SKM-1 (cell line): ENCODE measurements at regions not wholly inside any gene's neighbourhood (a gene's known extent, or its start where the extent isn't known, plus 50 kb on each side); places are given as distances from the start of the nearest gene placed in this dataset.

ENCODE experiments used
- DNase-seq: peaks from one replicate; lab custom pipeline; 2025; ENCODE audit not compliant: unreplicated experiment; lab: John Stamatoyannopoulos, UW

DNA sequence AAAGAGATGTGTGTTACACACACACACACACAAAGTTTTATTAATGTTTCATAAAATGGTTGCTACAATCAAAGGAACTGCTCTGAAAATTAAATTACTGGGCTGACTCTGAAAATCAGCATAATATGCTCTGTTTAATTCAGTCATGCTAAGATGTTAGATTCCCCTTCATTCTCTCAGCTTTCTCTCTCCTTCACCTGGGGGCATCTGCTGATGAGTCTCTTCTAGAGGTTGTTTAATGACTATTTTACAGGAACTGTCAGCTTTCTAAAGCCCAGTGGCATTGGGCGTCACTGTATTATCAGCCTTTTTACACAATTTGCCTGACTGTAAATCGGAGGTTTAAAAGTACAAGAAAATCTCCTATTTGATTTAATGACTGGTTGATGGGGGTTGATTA is 559.7 kb upstream of the POU3F2 start:
- DNase-seq = no peak

DNA sequence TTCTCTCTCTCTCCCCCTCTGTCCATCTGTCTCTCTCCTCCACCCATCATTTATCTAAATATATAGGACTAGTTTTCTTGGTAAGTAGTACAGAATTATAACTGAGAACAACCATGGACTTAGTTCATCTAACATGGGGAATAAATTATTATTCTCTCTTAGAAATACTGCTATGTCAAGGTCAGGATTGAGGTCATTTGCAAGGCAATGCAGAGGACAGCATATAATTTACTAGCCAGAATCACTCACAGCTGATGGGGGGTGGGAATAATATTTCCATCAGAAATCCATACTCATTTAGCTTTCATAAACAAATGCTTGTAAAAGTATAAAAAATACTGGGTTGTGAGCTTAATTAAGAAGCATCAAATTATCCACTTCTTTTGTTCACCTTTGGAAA is 553.9 kb upstream of the POU3F2 start:
- no peak for DNase-seq

DNA sequence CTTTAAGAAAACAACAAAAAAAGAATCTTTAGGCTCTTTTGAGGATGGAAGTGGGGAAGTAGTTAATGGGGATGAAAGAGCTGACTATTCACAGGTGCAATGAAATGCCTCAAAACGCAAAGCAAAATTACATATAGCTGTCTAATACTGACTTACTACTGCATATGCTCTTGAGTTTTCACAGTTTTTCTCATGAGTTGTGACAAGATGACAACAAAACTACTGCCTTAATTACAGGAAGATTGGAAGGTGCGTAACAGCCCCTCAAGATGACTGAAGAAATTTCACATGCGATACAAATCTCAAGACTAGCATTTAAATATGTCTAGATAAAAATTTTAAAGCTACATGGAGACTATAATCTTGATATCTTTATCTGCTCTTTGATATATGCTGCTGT is 547.8 kb upstream of the POU3F2 start:
- DNase-seq = no peak

DNA sequence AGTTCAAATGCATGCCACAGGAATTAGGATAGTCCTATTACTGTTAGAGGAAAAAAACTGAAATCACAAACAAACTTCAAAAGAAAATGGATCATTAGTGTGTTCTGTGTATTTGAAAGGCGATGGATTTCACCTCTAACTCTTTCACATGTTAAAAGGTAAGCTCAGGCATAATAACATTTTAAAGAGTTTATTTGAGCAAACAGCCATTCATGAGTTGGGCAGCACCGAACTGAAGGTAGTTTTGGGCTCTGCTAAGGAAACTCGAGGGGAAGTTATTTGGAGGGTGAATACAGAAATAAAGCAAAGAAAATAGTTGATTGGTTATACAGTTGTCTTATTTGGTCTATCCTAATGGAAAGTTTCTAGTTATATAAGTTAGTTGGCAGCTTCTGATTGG is 546.5 kb upstream of the POU3F2 start:
- no peak for DNase-seq

DNA sequence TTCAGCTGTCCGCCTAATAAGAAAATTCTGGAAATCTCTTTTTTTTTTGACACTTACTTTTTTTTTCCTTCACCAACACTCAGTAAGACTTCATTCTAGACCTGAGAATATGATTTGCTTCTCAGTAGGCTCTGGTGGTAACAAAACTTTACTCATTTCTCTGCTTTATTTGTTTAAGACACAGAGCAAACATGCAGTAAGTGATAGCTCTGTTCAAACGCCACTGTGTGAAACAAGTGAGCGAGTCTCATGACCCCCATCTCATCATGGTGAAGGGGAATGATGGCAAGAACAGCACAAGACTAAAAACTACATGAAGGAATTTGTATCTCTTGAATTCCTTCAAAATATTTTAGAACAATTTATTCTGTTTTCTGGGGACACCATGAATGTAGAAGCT is 541.6 kb upstream of the POU3F2 start:
- DNase-seq = no peak

DNA sequence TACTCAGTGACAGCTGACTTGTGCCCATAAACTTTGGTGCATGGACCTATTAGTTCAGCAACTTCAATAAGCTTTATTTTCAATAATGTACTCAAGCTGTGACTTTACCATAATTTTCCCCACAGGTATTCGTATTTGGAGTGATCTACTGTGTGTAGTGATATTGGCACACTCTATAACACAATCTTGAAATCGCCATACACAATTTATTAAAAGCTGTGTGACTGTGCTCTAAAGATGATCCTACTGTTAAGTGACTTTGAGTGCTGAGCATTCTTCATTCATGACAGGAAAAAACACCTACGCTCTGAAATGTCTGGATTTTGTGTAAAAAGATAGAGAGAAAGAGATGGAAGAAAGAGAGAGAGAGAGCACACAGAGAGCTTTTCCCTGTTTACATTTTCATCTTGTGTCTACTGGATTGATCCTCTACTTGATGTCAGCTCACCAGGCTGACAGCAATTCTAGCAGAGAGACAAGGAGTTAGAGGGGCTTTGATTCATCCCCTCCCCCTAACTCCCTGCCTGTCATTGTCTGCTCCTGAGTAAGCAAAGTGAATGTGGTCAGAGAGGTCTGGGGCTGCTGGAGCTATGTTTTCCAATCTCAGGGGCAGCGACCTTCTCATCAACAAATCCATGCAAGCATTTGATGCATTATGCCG is 538.7 kb upstream of the POU3F2 start:
- no peak for DNase-seq

DNA sequence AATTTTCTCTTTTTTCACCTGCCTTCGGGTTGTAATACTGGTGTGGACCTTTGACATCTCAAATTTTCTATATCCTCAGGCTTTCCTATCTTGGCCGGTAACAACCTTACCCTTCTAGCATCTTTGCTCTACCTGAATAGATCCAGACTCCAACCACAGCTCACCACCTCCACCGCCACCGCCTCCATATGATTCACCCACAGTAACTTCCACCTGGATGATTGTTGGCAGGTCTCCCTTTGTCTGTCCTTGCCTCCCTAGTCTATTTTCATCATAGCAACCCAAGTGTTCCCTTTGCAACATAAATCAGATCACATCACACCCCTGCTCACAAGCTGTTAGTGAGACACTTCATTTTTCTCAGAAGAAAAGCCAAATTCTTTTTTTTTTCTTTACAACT is 525.8 kb upstream of the POU3F2 start:
- DNase-seq = no peak

DNA sequence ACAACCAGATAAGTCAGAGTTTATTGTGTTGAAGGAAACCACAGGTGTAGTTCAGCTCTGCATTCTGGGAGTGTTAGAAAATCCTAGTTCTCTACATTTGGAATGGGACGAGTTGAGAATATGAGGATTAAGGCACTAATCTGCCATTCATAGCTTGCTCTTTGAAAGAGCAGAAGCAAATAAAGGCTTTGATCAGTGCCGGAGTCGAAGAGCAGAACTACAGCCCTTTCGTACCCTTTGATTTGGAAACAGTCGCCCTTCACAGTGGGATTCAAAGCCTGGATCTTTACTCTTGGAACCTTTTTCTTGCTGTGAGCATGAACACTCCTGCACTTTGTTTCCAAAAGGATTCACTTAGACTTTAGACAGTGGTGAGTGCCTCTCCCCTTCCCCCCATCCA is 523.9 kb upstream of the POU3F2 start:
- no peak for DNase-seq

DNA sequence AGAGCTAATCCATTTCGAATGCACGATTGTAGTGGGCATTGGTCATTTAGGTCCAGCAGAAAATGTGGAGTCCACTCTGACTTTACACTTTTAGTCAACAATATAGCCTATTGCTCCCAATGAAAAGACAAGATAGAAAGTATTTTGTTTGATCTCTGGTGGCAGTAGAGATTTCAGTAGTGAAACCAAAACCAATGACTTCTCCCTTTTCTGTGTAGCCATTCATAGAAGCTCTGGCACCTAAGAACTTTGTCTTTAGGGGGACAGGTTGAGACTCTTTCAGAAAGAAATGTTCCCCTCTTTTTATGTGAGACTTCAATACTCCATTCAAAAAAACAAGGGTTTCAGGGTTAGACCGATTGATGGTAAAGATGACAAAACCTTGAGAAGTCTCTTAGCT is 510.8 kb upstream of the POU3F2 start:
- DNase-seq = no peak

DNA sequence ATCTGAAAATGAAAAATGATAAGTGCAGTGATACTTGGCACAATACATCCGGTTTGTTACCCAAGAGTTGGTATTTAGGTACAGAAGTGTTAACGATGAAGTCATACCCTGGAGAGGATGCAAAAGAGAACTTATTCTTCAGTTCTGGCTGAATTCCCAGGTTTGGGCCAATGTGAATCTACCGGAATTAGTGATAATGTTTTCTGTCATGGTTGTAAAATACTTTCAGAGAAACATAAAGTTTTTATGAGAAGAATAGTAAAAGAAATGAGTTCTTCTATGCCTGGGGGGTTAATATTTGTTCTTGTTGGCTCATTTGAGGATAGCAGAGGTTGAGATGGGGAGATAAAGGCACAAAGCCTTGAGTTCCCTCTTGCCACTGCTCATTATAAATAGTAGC is 509.9 kb upstream of the POU3F2 start:
- no peak for DNase-seq

DNA sequence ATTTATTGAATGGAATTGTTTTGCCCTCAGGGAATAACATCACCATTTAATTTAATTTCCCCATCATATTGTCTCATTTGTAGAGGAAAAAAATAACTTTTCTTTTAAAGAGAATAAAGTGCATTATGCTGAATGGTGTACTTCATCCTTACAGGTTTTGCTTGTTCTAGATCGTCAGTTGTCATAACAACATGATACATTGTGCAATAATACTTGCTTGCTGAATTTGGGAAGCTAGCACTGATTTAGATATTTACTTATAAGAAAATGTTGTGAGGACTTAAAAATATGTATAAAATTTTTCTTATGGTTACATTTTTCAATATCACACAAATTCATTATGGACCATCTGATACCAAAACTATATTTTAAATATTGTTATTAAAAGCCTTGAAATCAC is 509.0 kb upstream of the POU3F2 start:
- no peak for DNase-seq

DNA sequence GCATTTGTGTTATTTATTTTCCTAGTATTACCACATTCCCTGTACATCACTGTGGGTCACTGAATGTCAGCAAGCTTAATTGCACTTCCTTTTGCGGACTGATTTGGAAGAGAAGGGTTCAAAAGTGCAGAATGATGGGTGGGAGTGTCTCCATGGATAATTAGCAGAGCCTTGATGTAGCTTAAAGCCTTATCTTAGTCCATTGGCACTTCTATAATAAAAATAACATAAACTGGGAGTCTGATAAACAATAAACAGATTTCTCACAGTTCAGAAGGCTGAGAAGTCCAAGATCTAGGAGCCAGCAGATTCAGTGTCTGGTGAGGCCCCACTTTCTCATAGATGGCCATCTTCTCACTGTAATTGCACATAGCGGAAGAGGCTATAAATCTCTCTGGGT is 501.1 kb upstream of the POU3F2 start:
- no peak for DNase-seq

DNA sequence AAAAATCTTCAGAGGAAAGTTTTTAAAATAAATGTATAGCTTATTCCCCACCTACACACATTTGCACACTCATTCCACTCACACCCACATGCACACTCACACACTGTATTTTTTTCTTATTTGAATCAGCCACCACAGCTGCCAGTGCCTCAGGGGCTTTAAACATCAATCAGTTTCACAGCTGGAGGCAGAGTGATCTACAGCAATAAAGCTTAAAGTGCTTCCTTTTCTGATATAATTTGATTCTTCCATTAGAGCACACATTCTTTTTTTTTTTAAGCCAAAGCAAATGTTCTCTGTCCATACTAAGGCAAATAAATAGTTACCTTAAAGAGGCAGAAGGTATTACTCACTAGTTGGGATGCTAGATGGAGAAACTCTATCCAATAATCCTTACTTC is 498.8 kb upstream of the POU3F2 start:
- no peak for DNase-seq

DNA sequence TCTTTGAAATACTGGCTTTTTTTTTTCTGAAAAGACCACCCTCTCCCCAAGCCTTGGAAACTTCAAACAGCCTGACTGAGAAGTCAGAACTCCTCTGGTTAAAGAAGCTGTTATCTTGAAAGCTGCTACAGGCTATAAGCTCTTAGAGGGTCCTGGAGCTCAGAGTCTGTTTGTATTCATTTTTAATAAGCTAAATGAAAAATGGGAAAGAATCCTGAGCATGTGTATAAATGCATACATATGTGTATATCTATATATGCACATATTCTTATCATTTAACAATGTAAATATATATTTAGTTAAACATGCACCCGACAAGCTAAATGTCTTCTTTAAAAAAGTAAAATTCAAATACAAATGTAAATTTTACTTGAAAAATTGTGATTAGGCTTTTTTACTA is 494.9 kb upstream of the POU3F2 start:
- no peak for DNase-seq

DNA sequence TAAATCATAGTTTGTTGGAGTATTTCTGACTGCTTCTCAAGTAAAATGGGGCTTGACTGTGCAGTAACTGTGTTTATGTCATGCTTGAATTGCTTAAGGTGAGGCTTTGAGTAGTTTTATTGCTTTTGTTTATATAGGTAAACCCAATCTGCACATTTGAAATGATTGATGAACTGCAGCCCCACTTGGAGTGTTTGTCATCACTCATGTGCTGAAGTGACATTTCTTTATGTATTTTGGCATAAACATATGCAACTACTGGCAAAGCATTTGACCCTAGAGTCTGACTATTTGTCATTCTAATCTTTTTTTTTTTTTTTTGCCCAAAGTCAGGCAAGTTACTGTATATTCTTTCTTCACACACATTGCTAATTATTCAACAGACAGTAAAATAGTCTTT is 491.4 kb upstream of the POU3F2 start:
- no peak for DNase-seq

DNA sequence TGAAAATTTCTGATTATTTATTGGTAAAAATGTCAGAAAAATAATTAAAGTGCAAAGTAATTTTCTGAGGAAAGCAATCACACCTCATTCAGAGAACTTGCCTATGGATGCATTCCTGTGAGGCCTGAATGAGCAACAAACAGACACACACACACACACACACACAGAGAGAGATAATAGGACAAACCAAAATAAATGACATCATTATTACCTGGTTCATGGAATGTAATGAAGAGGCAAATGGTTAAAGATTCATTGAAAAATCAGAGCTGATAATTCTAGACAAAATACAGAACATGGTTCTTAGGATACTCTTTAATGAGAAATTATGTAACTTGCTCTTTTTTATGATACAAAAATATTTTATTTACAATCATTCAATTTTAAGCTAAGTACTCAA is 490.6 kb upstream of the POU3F2 start:
- no peak for DNase-seq

DNA sequence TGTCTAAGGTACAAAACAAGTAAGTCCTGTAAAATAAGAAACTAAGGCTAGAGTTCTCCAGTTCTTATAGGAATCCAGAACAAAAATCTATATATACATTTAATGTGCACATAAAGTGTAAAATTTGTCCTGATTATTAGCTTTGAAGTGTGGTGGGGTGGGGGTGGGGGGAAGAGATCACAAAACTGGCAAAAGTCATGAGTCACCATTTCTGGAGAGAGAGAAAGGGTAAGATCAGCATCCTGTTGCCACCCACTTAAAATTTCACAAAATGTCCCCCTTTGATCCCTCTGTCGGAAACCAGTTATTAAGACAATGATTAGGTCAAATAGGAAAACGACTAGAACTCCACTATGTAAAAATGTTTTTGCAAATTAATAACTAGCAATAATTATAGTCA is 482.0 kb upstream of the POU3F2 start:
- no peak for DNase-seq

DNA sequence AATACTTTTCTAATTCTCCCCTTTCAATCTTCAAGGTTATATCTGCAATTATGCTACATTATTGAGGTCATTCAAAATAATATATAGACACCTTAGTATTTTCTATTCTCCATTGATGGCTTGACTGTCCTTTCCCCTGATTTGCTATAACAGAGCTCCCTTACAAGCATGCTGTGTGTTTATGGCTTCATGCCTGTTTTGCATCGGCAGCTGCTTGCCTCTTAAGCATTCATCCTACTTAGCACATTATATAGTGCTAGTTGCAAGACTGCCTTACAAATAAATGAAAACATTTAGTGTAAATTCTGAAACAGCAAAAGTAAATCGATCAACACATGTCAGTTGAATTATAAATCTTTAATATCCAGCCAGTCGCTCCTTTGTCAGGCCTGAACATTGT is 476.2 kb upstream of the POU3F2 start:
- DNase-seq = no peak

DNA sequence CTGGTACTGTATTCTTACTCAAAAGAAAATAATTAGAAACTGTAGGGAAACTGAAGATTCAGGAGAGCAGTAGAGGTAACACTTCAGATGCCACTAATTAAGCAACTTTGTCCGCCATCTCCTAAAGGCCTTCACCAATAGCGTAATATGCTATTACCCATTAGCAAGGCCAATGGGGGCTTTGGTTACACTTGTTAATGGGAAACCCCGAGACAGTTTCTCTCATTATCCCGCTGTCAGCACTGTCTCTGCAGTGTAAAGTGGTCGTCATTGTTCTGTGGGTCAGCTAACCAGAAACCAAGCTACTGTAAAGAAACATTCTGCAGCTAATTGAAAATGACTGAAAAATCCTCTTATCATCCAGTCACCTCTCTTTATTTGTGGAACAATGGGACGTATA is 468.0 kb upstream of the POU3F2 start:
- DNase-seq = no peak

DNA sequence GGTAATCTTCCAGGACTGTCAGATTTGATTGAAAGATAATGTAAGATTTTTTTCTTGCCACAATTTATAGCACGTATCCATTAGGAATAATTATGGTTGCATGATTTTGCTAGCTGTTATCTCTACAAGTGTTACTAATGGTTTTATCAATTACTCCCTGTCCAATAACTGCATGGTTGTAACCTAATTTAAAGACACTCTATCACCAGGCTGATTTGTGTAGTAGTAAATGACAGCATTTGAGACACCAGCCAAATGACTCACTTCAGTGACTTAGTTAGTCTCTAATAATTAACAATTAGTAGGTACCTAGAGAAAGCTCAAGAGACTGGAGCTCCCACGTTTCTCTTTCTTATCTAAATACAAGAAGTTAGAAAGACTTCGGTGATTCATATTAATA is 453.8 kb upstream of the POU3F2 start:
- DNase-seq = no peak

DNA sequence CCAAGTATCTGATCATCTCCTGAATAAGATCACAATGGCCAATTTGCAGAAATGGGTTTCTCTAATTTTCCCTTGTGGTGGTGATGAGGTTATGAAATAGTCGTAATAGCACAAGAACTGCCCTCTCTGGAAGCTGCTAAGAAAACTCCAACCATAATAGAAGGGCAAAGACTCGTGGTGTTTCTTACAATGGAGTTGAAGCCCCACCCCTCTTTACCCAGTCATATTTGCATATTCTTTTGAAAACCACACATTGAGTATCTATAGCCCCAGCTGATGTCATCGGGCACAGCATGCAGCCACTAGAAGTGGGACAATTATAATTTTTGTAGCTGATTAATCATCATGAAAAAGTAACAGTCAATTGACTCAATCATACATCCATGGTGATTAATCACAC is 452.1 kb upstream of the POU3F2 start:
- DNase-seq = no peak

DNA sequence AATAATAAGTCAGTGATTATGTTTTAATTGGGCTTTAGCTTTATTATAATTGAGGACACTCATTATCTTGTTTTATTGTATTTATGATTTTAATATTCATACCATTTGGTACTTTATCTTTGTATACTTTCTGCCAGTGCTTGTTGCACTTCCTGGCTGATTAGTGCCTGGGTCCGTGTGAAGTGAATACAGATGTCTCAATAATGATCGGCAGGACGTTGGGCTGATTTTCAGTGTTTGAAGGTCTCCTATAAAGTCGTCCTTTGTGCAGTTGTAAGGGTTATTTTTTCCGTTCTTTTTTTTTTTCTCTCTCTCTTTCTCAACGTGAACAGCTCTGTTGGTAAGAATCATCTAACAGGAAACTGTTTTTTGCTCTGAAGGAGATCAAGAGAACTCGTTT is 450.0 kb upstream of the POU3F2 start:
- DNase-seq = no peak

DNA sequence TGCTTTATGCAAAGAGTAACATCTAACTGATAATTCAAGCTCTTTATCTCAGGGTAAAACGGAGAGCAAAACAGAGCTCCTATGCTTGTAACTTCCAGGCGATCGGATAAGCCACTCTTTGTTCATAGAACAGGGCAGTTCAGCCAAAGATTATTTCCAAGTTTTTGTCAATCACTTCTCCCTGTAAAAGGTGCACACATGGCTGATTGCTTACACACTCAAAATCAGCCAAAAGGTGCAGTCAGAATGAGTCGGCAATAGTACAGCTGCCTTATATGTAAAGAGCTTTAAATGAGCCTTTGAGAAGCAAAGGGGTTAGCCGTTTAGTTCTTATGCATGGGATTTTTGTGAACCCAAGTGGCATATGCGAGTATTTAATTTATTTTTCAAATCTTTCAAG is 449.6 kb upstream of the POU3F2 start:
- DNase-seq = no peak
